Posterior cingulate gyrus (tissue), 11 donors: ENCODE measurements at regions not wholly inside any gene's neighbourhood (a gene's known extent, or its start where the extent isn't known, plus 50 kb on each side); places are given as distances from the start of the nearest gene placed in this dataset.

ENCODE experiments used
- DNase-seq, 10 donors: peaks; one replicate each; pipeline versions ENCODE4 v3.0.0 to v3.0.0-alpha.2; 2020 to 2021; ENCODE audit warnings: mixed read lengths in 3 of 10
- intact Hi-C: fragments of 100-400 bp; cut with DNase I; formaldehyde crosslinking; loops from one replicate; pipeline ENCODE4 v1.15.1; 2023

GRCh38 chr2:216574046-216574445, 59.2 kb upstream of the IGFBP2 start:
- intact Hi-C loops: no loop called here
- DNase-seq: no peak

- intact Hi-C loops: no loop called here
- no peak for DNase-seq
Measured at GRCh38 chr2:216574586-216574985, 58.6 kb upstream of the IGFBP2 start.

- intact Hi-C loops: no loop called here
- DNase-seq: no peak
Measured at GRCh38 chr2:216575465-216575864, 57.8 kb upstream of the IGFBP2 start.

GRCh38 chr2:216576616-216577015, 56.6 kb upstream of the IGFBP2 start:
- no peak for DNase-seq
- intact Hi-C loops: no loop called here

- intact Hi-C loops: no loop called here
Measured at GRCh38 chr2:216578325-216578724, 54.9 kb upstream of the IGFBP2 start.

GRCh38 chr2:216583147-216583546, 50.1 kb upstream of the IGFBP2 start:
- no peak for DNase-seq
- intact Hi-C loops: no loop called here

More at GRCh38 chr2:216578325-216578724, 54.9 kb upstream of the IGFBP2 start:
- no peak for DNase-seq
